ENCODE measurements at regions not wholly inside any gene's neighbourhood (a gene's known extent, or its start where the extent isn't known, plus 50 kb on each side); places are given as distances from the start of the nearest gene placed in this dataset.

GRCh38 chr4:24380957-24381665, 203.2 kb downstream of the DHX15 start:
- DNase-seq: no peak
- Mint-ChIP-seq H3K27ac (no peak overlapping the region), H3K4me3 (no peak overlapping the region), H3K9me3 (peaks cover 2 to 8% (median 3%) of the 10 kb centered on the region in 7 donors), H3K36me3 (no peaks in the 10 kb centered on the region), H3K27me3 (ENCODE audit: low read depth in 3 of 3) (peaks cover 0 to 3% (median 3%) of the 10 kb centered on the region in 3 donors), H3K4me1 (no peaks in the 10 kb centered on the region)
- Histone ChIP-seq H2AFZ (ENCODE audit: insufficient read depth, low read depth, low read length, poor library complexity, severe bottlenecking) (no peak overlapping the region), H3K9ac (ENCODE audit: insufficient read depth, low read length, poor library complexity, severe bottlenecking) (no peak overlapping the region), H3K9me3 (replicated peaks in 1 of 2; ENCODE audit: control insufficient read depth in 1 of 2, insufficient read depth in 1 of 2, low read length in 2 of 2) (no peaks in the 10 kb centered on the region), H3K27me3 (ENCODE audit: control insufficient read depth in 2 of 2, insufficient read depth in 2 of 2, low read length in 2 of 2) (no peaks in the 10 kb centered on the region), H3K4me3 (replicated peaks in 1 of 3; ENCODE audit: low read depth in 2 of 3, low read length in 3 of 3) (no peak overlapping the region), H3K4me1 (ENCODE audit: control insufficient read depth in 1 of 2, insufficient read depth in 2 of 2, low read length in 2 of 2) (no peaks in the 10 kb centered on the region), H3K79me2 (ENCODE audit: insufficient read depth, low read length) (no peaks in the 10 kb centered on the region), H3K36me3 (replicated peaks in 1 of 2; ENCODE audit: control insufficient read depth in 1 of 2, insufficient read depth in 2 of 2, low read length in 2 of 2) (no peaks in the 10 kb centered on the region), H4K20me1 (ENCODE audit: insufficient read depth, low read length) (no peaks in the 10 kb centered on the region), H3K27ac (ENCODE audit: low read depth in 1 of 2, low read length in 2 of 2) (no peak overlapping the region), H3K4me2 (replicated peaks; ENCODE audit: extremely low read depth, low read length, poor library complexity, severe bottlenecking) (no peak overlapping the region)
- intact Hi-C loops (cut with micrococcal nuclease): no loop called here
- no peak for TF ChIP-seq CTCF (IDR thresholded peaks at IDR 0.05)
- 83% methylated on average over 2 of the region's 2 CpGs for WGBS (ENCODE audit: insufficient coverage)

GRCh38 chr4:24373704-24374103, 210.7 kb downstream of the DHX15 start:
- no peak for DNase-seq
- Histone ChIP-seq H3K79me2 (ENCODE audit: insufficient read depth, low read length) (no peaks in the 10 kb centered on the region), H3K9ac (ENCODE audit: insufficient read depth, low read length, poor library complexity, severe bottlenecking) (no peak overlapping the region), H2AFZ (ENCODE audit: insufficient read depth, low read depth, low read length, poor library complexity, severe bottlenecking) (no peak overlapping the region), H3K4me2 (replicated peaks; ENCODE audit: extremely low read depth, low read length, poor library complexity, severe bottlenecking) (no peak overlapping the region), H3K27ac (ENCODE audit: low read depth in 1 of 2, low read length in 2 of 2) (no peak overlapping the region), H3K4me1 (ENCODE audit: control insufficient read depth in 1 of 2, insufficient read depth in 2 of 2, low read length in 2 of 2) (no peaks in the 10 kb centered on the region), H3K9me3 (replicated peaks in 1 of 2; ENCODE audit: control insufficient read depth in 1 of 2, insufficient read depth in 1 of 2, low read length in 2 of 2) (no peaks in the 10 kb centered on the region), H3K27me3 (ENCODE audit: control insufficient read depth in 2 of 2, insufficient read depth in 2 of 2, low read length in 2 of 2) (no peaks in the 10 kb centered on the region), H3K36me3 (replicated peaks in 1 of 2; ENCODE audit: control insufficient read depth in 1 of 2, insufficient read depth in 2 of 2, low read length in 2 of 2) (no peaks in the 10 kb centered on the region), H3K4me3 (replicated peaks in 1 of 3; ENCODE audit: low read depth in 2 of 3, low read length in 3 of 3) (no peak overlapping the region), H4K20me1 (ENCODE audit: insufficient read depth, low read length) (no peaks in the 10 kb centered on the region)
- no CpG with 5 or more reads among the region's 2 CpGs for WGBS (ENCODE audit: insufficient coverage)
- no peak for TF ChIP-seq CTCF (IDR thresholded peaks at IDR 0.05)
- Mint-ChIP-seq H3K27me3 (ENCODE audit: low read depth in 3 of 3) (peaks cover 0 to 3% (median 0%) of the 10 kb centered on the region in 3 donors), H3K27ac (no peak overlapping the region), H3K4me1 (no peaks in the 10 kb centered on the region), H3K4me3 (no peak overlapping the region), H3K36me3 (no peaks in the 10 kb centered on the region), H3K9me3 (peaks cover 0 to 9% (median 0%) of the 10 kb centered on the region in 7 donors)
- intact Hi-C loops (cut with micrococcal nuclease): no loop called here

Measured in CD14-positive monocyte (primary cell).